MM.1S (cell line): ENCODE measurements at regions not wholly inside any gene's neighbourhood (a gene's known extent, or its start where the extent isn't known, plus 50 kb on each side); places are given as distances from the start of the nearest gene placed in this dataset.

Source experiments
- DNase-seq: peaks from one replicate; pipeline ENCODE4 v3.0.0-alpha.2; 2015
- H2AFZ ChIP-seq: fragments of 300-600 bp; sonication (generic); 2 replicates; pipeline ENCODE4 v1.6.0; 2016; ENCODE audit warnings: antibody characterized with exemption, low read length
- H3F3A ChIP-seq: fragments of 300-600 bp; sonication (generic); 2 replicates; pipeline ENCODE4 v1.6.1; 2016; ENCODE audit warnings: mild to moderate bottlenecking, antibody characterized with exemption, low read length, moderate library complexity, mixed read lengths; ENCODE audit not compliant: insufficient read depth
- H3K27ac ChIP-seq: fragments of 300-600 bp; sonication (generic); 2 replicates; pipeline ENCODE4 v1.5.1; 2016; ENCODE audit warnings: mild to moderate bottlenecking, low read length
- H3K27me3 ChIP-seq: fragments of 300-600 bp; sonication (generic); replicated peaks from 2 replicates; pipeline ENCODE4 v1.6.0; 2016; ENCODE audit warnings: low read length; ENCODE audit not compliant: insufficient read depth
- H3K36me3 ChIP-seq: fragments of 300-600 bp; sonication (generic); replicated peaks from 2 replicates; pipeline ENCODE4 v1.6.1; 2016; ENCODE audit warnings: mild to moderate bottlenecking, low read length, mixed read lengths; ENCODE audit not compliant: insufficient read depth
- H3K4me1 ChIP-seq: fragments of 300-600 bp; sonication (generic); 2 replicates; pipeline ENCODE4 v1.6.1; 2016; ENCODE audit warnings: low read length, mixed read lengths
- H3K4me2 ChIP-seq: fragments of 300-600 bp; sonication (generic); 2 replicates; pipeline ENCODE4 v1.6.0; 2016; ENCODE audit warnings: low read depth, low read length
- H3K4me3 ChIP-seq: fragments of 300-600 bp; sonication (generic); 2 replicates; pipeline ENCODE4 v1.5.1; 2016; ENCODE audit warnings: low read length, mixed read lengths
- H3K79me2 ChIP-seq: fragments of 300-600 bp; sonication (generic); 2 replicates; pipeline ENCODE4 v1.6.1; 2016; ENCODE audit warnings: mixed run types, low read length, mixed read lengths
- H3K9ac ChIP-seq: fragments of 300-600 bp; sonication (generic); 2 replicates; pipeline ENCODE4 v1.6.1; 2016; ENCODE audit warnings: low read length, mixed read lengths
- H3K9me2 ChIP-seq: fragments of 300-600 bp; sonication (generic); replicated peaks from 2 replicates; pipeline ENCODE4 v1.6.1; 2016; ENCODE audit warnings: mild to moderate bottlenecking, low read length, mixed read lengths; ENCODE audit not compliant: insufficient read depth
- H3K9me3 ChIP-seq: fragments of 300-600 bp; sonication (generic); replicated peaks from 2 replicates; pipeline ENCODE4 v1.6.1; 2016; ENCODE audit warnings: mild to moderate bottlenecking, low read length, mixed read lengths; ENCODE audit not compliant: insufficient read depth
- H4K20me1 ChIP-seq: fragments of 300-600 bp; sonication (generic); 2 replicates; pipeline ENCODE4 v1.6.1; 2016; ENCODE audit warnings: mild to moderate bottlenecking, low read length, moderate library complexity, mixed read lengths; ENCODE audit not compliant: insufficient read depth
- CTCF ChIP-seq: fragments of 300-600 bp; sonication (generic); IDR thresholded peaks from 2 replicates; pipeline ENCODE4 v1.5.1; 2016; ENCODE audit warnings: antibody characterized with exemption, low read length, mixed read lengths
- EZH2 ChIP-seq: fragments of 300-600 bp; sonication (generic); optimal IDR thresholded peaks from 2 replicates; pipeline ENCODE3; 2017; ENCODE audit warnings: low read depth, mild to moderate bottlenecking, antibody characterized with exemption, low read length, mixed read lengths
- EZH2phosphoT487 ChIP-seq: fragments of 300-600 bp; sonication (generic); IDR thresholded peaks from 2 replicates; pipeline ENCODE4 v1.6.1; 2018; ENCODE audit warnings: antibody characterized with exemption, low read length

DNA sequence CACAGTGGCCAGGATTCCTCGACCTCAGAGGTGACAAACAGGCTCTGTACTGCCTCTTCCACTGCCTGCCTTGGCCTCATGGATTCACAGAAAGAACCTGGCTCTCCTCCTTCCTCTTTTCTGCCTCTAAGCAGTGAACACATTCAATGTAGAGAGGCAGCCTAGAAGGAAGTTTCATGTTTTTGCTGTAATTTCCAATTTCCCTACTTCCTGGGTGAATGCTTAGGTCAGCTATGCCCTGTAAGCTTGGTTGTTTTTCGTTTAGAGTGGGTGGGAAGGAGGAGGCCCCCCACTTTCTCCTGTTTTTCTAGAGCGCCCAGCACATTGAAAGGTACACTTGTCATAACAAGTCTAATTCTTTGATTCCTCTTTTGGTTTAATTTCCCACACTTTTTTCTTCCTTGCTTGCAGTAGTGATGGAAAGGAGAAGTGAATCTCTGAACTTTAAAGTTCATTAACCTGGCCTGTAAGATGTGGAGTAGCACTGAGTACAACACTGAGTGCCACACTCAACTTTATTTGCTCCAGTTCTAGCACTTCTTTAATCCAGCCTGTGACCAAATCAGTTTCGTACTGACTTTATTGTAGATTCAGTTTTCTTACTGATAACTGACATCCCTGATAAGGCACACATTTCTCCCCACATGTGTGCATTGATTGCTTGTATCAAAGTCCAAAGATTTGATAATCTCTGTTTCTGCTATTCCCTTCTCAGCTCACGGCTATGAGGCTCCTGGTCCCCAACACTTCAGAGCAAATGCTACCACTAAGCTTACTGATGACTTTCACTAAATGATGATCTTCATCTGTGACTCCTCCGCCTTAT, 100.0 kb upstream of the MAN1A1 start:
- no peaks in the 10 kb centered on the region for H3K9me2 ChIP-seq
- no peak overlapping the region for H3K4me2 ChIP-seq
- H3K9ac ChIP-seq, result no peak overlapping the region
- TF ChIP-seq CTCF (no peak), EZH2 (no peak), EZH2phosphoT487 (no peak)
- H3K36me3 ChIP-seq, result no peaks in the 10 kb centered on the region
- no peaks in the 10 kb centered on the region for H3K79me2 ChIP-seq
- no peaks in the 10 kb centered on the region for H3K9me3 ChIP-seq
- H3K4me1 ChIP-seq, result peaks cover 58% of the 10 kb centered on the region
- no peak for DNase-seq
- no peaks in the 10 kb centered on the region for H3K27me3 ChIP-seq
- no peak overlapping the region for H3K4me3 ChIP-seq
- H4K20me1 ChIP-seq, result no peaks in the 10 kb centered on the region
- no peak overlapping the region for H3K27ac ChIP-seq
- H3F3A ChIP-seq, result peaks cover 9% of the 10 kb centered on the region; the same call in 1 of the 2 replicates
- no peak overlapping the region for H2AFZ ChIP-seq

- H3K36me3 ChIP-seq, result no peaks in the 10 kb centered on the region
- no peaks in the 10 kb centered on the region for H4K20me1 ChIP-seq
- H3K9me3 ChIP-seq, result no peaks in the 10 kb centered on the region
- H3F3A ChIP-seq, result peaks cover 16% of the 10 kb centered on the region
- H3K4me1 ChIP-seq, result peaks cover 58% of the 10 kb centered on the region
- no peak for TF ChIP-seq EZH2phosphoT487
- TF ChIP-seq CTCF, result no peak
- no peak for TF ChIP-seq EZH2
- H3K4me2 ChIP-seq, result no peak overlapping the region
- DNase-seq, result no peak
- no peaks in the 10 kb centered on the region for H3K9me2 ChIP-seq
- H3K9ac ChIP-seq, result no peak overlapping the region
- H3K27me3 ChIP-seq, result no peaks in the 10 kb centered on the region
- H3K4me3 ChIP-seq, result no peak overlapping the region
- H2AFZ ChIP-seq, result no peak overlapping the region
- no peak overlapping the region for H3K27ac ChIP-seq
- H3K79me2 ChIP-seq, result no peaks in the 10 kb centered on the region
Measured at GRCh38 chr6:119447921-119448320, 98.4 kb upstream of the MAN1A1 start.

DNA sequence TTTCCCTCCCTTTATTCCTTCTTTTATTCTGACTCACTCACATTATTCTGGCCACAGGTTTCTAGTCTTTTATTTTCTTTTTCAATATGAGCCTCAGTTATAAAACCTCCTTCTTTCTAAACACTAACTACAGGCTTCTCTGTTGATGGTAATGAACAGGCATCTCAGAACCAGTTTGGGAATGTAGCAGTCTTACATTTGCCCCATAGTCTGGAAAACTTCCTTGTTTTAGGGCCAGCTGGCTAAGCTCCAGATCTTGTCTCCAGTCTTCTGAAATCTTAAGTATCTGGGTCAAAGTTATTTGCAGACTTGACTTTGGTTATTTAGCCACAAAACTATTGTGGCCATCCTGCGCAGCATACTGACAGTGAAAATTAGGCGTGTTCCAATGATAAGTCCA, 97.0 kb upstream of the MAN1A1 start:
- Histone ChIP-seq H3F3A (peaks cover 23% of the 10 kb centered on the region), H3K9ac (no peak overlapping the region), H3K4me1 (peaks cover 59% of the 10 kb centered on the region), H3K4me3 (no peak overlapping the region), H3K27ac (no peak overlapping the region), H3K79me2 (no peaks in the 10 kb centered on the region), H4K20me1 (no peaks in the 10 kb centered on the region), H3K36me3 (no peaks in the 10 kb centered on the region), H3K9me3 (no peaks in the 10 kb centered on the region), H3K27me3 (no peaks in the 10 kb centered on the region), H3K9me2 (no peaks in the 10 kb centered on the region), H3K4me2 (no peak overlapping the region), H2AFZ (no peak overlapping the region)
- DNase-seq, result no peak
- no peak for TF ChIP-seq CTCF
- no peak for TF ChIP-seq EZH2phosphoT487
- TF ChIP-seq EZH2, result no peak
